ENCODE measurements at regions not wholly inside any gene's neighbourhood (a gene's known extent, or its start where the extent isn't known, plus 50 kb on each side); places are given as distances from the start of the nearest gene placed in this dataset.

DNA sequence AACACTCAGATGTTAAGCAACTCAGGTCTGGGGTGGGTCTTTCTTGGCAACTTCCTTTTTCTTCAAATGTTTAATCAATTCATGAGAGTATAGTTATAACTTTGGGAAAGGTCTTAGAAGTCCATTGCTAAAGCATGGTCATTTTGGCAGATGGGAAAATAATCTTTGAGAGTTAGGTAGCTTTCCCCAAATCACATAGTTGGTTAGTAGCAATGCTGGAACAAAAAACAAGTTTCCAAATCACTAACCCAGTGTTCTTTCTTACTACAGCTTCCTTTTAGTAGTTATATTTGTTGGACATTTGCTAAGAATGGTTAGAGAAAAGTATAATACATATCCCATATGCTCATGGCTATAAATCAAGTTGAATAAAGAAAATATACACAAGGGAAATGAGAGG, 185.2 kb upstream of the SLC14A2 start:
- TF ChIP-seq, protein P1, sequence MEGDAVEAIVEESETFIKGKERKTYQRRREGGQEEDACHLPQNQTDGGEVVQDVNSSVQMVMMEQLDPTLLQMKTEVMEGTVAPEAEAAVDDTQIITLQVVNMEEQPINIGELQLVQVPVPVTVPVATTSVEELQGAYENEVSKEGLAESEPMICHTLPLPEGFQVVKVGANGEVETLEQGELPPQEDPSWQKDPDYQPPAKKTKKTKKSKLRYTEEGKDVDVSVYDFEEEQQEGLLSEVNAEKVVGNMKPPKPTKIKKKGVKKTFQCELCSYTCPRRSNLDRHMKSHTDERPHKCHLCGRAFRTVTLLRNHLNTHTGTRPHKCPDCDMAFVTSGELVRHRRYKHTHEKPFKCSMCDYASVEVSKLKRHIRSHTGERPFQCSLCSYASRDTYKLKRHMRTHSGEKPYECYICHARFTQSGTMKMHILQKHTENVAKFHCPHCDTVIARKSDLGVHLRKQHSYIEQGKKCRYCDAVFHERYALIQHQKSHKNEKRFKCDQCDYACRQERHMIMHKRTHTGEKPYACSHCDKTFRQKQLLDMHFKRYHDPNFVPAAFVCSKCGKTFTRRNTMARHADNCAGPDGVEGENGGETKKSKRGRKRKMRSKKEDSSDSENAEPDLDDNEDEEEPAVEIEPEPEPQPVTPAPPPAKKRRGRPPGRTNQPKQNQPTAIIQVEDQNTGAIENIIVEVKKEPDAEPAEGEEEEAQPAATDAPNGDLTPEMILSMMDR (conservative IDR thresholded peaks at IDR 0.05; ENCODE audit: low read length): no peak
- TF ChIP-seq EZH2phosphoT487 (IDR thresholded peaks at IDR 0.05; ENCODE audit: borderline replicate concordance, low read depth, low read length): no peak
